AG04450 (cell line): ENCODE measurements at regions not wholly inside any gene's neighbourhood (a gene's known extent, or its start where the extent isn't known, plus 50 kb on each side); places are given as distances from the start of the nearest gene placed in this dataset.

Experiments used
- CTCF ChIA-PET: fragments of 300-600, 350-600 bp; formaldehyde crosslinking; extraction: SDS; loops from one replicate; lab custom pipeline; 2022; ENCODE audit warnings: antibody characterized with exemption, inconsistent platforms; lab: Charles Lee
- POLR2A ChIA-PET: fragments of 350-600 bp; formaldehyde crosslinking; extraction: SDS; loops from one replicate; lab custom pipeline; 2021; ENCODE audit warnings: antibody characterized with exemption, inconsistent platforms; lab: Yijun Ruan, JAX
- DNase-seq: peaks from one replicate; pipeline ENCODE4 v3.0.0-alpha.2; 2011; ENCODE audit warnings: low read depth, low spot score
- H3K27ac ChIP-seq: one replicate; pipeline ENCODE4 v1.5.1; 2012; ENCODE audit warnings: low read depth, low read length, control low read depth
- H3K27me3 ChIP-seq: one replicate; pipeline ENCODE4 v1.6.0; 2012; ENCODE audit warnings: low read length; ENCODE audit not compliant: control insufficient read depth, insufficient read depth
- H3K4me3 ChIP-seq: 2 replicates; pipeline ENCODE4 v1.5.1; 2011; ENCODE audit warnings: mild to moderate bottlenecking, low read depth, low read length, control low read depth
- H3K9me3 ChIP-seq: 2 replicates; pipeline ENCODE4 v1.5.1; 2012; ENCODE audit warnings: low read length; ENCODE audit not compliant: control insufficient read depth, insufficient read depth
- TF ChIP-seq, protein P1 (sequence below): IDR thresholded peaks from 2 replicates; pipeline ENCODE4 v1.5.1; 2011; ENCODE audit warnings: low read depth, low read length, control low read depth, inconsistent platforms

DNA sequence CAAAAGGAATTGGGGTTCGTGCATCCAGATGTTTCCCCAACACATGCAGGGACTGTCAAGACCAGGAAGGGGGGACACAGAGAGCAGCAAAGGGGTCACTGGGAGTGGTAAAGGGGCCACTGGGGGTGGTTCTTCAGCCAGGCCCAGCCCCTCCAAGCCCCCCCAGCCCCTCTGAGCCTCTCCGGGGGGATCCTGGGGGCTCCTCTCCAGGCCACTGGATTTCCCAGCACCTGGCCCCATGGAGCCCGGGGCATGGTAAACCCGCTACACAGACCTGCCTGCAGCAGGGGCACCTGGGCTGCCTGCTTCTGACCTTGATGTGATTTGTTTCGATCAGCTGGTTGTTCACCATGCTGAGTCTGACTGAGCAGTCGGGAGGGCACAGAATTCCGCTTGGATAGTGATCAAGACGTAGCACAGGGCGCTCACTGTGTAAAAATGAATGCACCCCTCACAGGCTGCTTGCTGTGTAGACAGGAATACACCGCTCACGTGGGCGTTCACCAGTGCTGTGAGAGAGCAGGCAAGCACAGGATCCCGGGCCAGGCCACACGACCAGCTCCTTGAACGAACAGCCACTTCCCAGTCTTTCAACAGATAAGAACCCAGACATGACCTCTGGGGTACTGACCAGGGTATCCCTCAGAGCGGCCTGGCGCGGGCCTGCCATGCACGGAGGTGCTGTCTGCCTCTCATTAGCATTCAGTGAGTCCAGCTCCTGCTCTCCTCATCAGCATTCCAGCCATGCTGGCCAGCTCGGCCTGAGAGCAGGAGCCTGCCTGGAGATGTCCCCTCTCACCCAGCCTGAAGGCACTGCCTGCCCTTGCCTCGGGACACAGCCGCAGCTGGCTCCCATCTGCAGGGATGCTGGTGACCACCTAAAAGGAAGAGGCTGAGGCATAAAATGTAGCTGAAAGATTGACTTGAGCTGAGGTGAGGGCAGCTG is 73.3 kb upstream of the OTOS start:
- Histone ChIP-seq H3K27ac (no peak overlapping the region), H3K27me3 (peaks cover 5% of the 10 kb centered on the region), H3K9me3 (no peaks in the 10 kb centered on the region; the same call in 1 of the 2 replicates), H3K4me3 (no peak overlapping the region)
- DNase-seq: no peak
- ChIA-PET CTCF (no interaction called here), POLR2A (no interaction called here)
- TF ChIP-seq, protein P1, sequence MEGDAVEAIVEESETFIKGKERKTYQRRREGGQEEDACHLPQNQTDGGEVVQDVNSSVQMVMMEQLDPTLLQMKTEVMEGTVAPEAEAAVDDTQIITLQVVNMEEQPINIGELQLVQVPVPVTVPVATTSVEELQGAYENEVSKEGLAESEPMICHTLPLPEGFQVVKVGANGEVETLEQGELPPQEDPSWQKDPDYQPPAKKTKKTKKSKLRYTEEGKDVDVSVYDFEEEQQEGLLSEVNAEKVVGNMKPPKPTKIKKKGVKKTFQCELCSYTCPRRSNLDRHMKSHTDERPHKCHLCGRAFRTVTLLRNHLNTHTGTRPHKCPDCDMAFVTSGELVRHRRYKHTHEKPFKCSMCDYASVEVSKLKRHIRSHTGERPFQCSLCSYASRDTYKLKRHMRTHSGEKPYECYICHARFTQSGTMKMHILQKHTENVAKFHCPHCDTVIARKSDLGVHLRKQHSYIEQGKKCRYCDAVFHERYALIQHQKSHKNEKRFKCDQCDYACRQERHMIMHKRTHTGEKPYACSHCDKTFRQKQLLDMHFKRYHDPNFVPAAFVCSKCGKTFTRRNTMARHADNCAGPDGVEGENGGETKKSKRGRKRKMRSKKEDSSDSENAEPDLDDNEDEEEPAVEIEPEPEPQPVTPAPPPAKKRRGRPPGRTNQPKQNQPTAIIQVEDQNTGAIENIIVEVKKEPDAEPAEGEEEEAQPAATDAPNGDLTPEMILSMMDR: no peak

DNA sequence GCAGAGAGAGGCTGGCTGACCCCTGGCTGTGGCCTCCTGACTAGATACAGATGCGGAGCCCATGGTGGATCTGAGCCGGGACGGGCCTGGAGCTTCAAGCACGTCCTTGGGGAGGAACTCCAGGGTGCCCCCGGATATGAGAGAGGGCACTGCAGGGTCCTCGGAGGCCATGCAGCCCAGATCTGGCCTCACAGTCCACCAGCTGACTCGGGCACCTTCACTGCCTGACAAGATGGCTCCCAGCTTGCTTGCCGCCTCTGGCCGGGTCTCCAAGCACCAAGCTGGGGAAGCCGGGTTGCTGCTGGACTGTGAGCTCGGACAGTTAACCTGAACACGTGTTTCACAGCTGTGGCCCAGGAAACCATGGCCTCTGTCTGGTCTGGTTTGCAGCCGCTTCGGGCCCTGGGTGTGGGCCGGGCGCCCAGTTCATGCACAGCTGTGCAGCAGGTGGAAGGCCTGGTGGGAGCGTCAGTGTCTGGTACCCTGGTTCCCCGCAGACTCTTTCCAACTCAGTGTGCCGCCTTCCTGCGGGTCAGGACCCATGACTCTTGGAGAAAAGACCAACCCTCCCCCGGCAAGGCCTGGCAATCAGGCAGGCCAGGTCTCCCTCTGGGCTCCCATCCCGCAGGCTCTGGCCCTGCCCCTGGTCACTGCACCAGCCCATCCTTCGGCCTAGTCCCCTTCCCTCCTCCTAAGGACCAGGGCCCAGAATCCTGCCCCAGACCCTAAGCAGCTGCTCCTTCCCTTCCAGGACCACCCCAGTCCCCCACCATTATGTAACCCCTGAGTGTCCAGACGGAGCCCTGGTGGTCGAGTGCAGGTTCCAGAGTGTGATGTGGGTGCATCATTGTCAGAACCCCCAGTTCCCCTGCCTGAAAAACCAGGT is 74.6 kb upstream of the OTOS start:
- H3K4me3 ChIP-seq: no peak overlapping the region
- DNase-seq: no peak
- H3K27me3 ChIP-seq: peaks cover 5% of the 10 kb centered on the region
- no peaks in the 10 kb centered on the region; the same call in 1 of the 2 replicates for H3K9me3 ChIP-seq
- H3K27ac ChIP-seq: no peak overlapping the region
- TF ChIP-seq, protein P1: no peak
- POLR2A ChIA-PET: no interaction called here
- CTCF ChIA-PET: no interaction called here

DNA sequence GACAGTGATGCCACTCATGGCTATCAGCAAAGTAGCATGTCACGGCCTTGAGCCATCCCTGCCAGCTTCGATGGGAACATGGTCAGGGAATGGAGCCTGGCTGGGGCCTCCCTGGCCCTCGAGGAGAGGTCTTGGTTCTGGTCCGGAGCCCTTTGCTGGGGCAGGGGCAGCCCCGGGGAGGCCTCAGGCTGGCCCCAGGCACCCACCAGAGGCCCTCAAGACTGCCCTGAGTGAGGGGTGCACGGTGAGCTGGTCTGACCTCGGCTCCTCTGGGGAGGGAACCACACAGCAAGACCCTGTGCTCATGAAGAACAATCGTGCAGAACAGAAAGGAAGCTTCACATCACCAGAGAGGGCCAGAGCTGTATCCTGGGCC is 75.2 kb upstream of the OTOS start:
- CTCF ChIA-PET: no interaction called here
- POLR2A ChIA-PET: no interaction called here
- no peaks in the 10 kb centered on the region; the same call in 1 of the 2 replicates for H3K9me3 ChIP-seq
- H3K27ac ChIP-seq: no peak overlapping the region
- no peak overlapping the region for H3K4me3 ChIP-seq
- TF ChIP-seq, protein P1: no peak
- DNase-seq: no peak
- peaks cover 4% of the 10 kb centered on the region for H3K27me3 ChIP-seq

DNA sequence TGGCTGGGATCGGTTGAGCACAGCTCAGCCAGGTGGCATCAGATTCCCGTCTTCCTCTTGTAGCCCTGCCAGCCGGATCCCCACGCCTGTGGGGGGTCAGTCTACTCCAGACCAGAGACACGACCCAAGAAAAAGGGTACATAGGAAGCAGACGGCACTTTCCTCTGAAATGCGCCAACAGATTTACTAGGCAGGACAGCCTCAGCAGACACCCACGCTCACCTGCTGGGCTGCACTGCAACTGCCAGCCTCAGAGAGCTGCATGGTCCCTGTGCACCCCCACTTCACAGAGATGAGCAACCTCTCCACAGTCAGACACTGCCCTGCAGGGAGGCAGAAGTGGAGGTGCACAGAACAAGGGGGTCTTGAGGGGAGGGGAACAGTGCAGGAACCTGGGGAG is 75.7 kb upstream of the OTOS start:
- DNase-seq: no peak
- no peaks in the 10 kb centered on the region; the same call in 1 of the 2 replicates for H3K9me3 ChIP-seq
- H3K27ac ChIP-seq: no peak overlapping the region
- POLR2A ChIA-PET: no interaction called here
- TF ChIP-seq, protein P1: no peak
- CTCF ChIA-PET: no interaction called here
- no peak overlapping the region for H3K4me3 ChIP-seq
- peaks cover 3% of the 10 kb centered on the region for H3K27me3 ChIP-seq
